Type B pancreatic cell (in vitro differentiated cells): ENCODE measurements at regions not wholly inside any gene's neighbourhood (a gene's known extent, or its start where the extent isn't known, plus 50 kb on each side); places are given as distances from the start of the nearest gene placed in this dataset.

Experiments used
- DNase-seq: peaks from one replicate; pipeline ENCODE4 v3.0.0; 2021; ENCODE audit warnings: mixed read lengths; ENCODE audit not compliant: unreplicated experiment; ENCODE audit errors: extremely low spot score
- H3K27ac Mint-ChIP-seq: 2 replicates; pipeline ENCODE4 v1.8.0; 2021; ENCODE audit warnings: mild to moderate bottlenecking, mixed read lengths
- H3K27me3 Mint-ChIP-seq: 2 replicates; pipeline ENCODE4 v1.8.0; 2021; ENCODE audit warnings: mixed read lengths
- H3K36me3 Mint-ChIP-seq: 2 replicates; pipeline ENCODE4 v1.8.0; 2021; ENCODE audit warnings: mixed read lengths
- H3K4me1 Mint-ChIP-seq: one replicate; pipeline ENCODE4 v1.8.0; 2021; ENCODE audit warnings: mixed read lengths; ENCODE audit not compliant: unreplicated experiment
- H3K4me3 Mint-ChIP-seq: 2 replicates; pipeline ENCODE4 v1.8.0; 2021; ENCODE audit warnings: mild to moderate bottlenecking, mixed read lengths
- H3K9me3 Mint-ChIP-seq: 2 replicates; pipeline ENCODE4 v1.8.0; 2021; ENCODE audit warnings: mixed read lengths
- microRNA-seq: library from miRNA; unstranded; fragments of <30 nt; microRNA quantifications from one replicate; pipeline ENCODE4, GENCODE V29; 2020
- TF ChIP-seq, protein P1 (sequence below): fragments of 200-600 bp; sonication (generic); conservative IDR thresholded peaks from 2 replicates; pipeline ENCODE4 v1.5.0; 2021; ENCODE audit warnings: antibody characterized with exemption, mild to moderate bottlenecking

DNA sequence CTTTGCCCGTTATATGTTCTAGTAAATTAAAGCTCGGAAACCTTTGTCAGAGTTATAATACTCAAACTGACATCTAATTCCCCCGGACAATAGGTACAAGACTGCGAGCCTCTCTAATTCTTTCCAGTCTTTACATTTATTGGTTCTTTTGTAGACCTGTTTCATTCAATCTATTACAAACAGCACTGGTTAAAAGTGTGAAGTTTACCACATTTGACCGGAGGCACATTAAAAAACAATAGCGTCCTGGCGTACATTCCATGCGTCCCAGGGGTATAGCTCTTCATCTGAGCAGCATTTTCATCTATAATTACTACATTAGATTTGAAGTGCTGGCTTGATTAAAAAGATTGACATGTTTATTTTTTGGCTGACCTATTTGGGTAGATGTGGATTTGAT, 49.9 kb upstream of the TENM3 start:
- H3K36me3 Mint-ChIP-seq = no peaks in the 10 kb centered on the region
- H3K9me3 Mint-ChIP-seq = peaks cover 4% of the 10 kb centered on the region
- no peak for DNase-seq
- TF ChIP-seq, protein P1, sequence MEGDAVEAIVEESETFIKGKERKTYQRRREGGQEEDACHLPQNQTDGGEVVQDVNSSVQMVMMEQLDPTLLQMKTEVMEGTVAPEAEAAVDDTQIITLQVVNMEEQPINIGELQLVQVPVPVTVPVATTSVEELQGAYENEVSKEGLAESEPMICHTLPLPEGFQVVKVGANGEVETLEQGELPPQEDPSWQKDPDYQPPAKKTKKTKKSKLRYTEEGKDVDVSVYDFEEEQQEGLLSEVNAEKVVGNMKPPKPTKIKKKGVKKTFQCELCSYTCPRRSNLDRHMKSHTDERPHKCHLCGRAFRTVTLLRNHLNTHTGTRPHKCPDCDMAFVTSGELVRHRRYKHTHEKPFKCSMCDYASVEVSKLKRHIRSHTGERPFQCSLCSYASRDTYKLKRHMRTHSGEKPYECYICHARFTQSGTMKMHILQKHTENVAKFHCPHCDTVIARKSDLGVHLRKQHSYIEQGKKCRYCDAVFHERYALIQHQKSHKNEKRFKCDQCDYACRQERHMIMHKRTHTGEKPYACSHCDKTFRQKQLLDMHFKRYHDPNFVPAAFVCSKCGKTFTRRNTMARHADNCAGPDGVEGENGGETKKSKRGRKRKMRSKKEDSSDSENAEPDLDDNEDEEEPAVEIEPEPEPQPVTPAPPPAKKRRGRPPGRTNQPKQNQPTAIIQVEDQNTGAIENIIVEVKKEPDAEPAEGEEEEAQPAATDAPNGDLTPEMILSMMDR = no peak
- no peak overlapping the region for H3K27ac Mint-ChIP-seq
- no peaks in the 10 kb centered on the region for H3K27me3 Mint-ChIP-seq
- H3K4me1 Mint-ChIP-seq = peaks cover 48% of the 10 kb centered on the region
- no peak overlapping the region for H3K4me3 Mint-ChIP-seq

Small RNA genes in the stretch of these regions (microRNA-seq; reads per million reads assigned to microRNA genes)
- 75.2 reads per million, percentile 60 among the genes with 10 or more reads in this experiment for gene MIR1305
